ENCODE measurements at regions not wholly inside any gene's neighbourhood (a gene's known extent, or its start where the extent isn't known, plus 50 kb on each side); places are given as distances from the start of the nearest gene placed in this dataset.

DNA sequence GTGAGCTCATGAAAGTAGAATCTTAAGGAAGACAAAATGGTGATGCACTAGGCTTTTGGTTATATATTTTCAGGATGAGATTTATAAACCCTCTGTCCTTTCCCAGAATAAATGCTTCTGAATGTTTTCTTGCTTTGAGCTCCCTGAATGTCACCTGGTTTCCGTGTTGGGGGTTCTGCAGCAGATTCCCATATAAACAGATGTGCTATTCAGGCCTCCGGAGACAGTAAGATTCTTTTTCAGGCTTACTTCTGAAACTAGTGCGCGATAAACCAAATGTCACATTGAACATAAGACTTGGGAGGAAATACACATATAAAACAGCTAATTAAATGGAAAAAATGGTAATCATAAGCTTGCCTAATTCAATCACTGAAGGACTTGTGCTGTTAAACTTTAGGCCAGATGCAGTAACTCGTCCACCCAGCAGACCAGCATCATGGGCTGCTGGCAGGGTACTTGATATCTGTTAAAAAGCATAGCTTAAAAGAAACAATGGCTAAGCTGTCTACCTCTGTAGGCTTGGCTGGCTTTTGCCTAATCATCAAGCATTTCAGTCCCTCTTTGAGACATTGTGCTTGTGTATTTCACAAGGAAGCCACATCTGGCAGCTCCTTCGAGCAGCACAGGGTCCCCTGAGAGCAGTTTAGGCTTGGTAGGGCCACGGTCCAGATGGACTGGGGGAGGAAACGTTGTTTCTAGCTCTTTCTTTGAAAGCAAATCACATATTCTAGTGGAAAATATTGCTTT lies 281.2 kb upstream of the KIAA1217 start:
- no peak for TF ChIP-seq POLR2AphosphoS5 (IDR thresholded peaks at IDR 0.05; ENCODE audit: low read depth, low read length)
- no peak for TF ChIP-seq REST (IDR thresholded peaks at IDR 0.05; ENCODE audit: insufficient read depth in 1 of 2, low read depth in 2 of 2, low read length in 2 of 2)
- TF ChIP-seq TAF1 (IDR thresholded peaks at IDR 0.05; ENCODE audit: borderline replicate concordance, insufficient read depth, low read length): no peak
- TF ChIP-seq FOXP2 (optimal IDR thresholded peaks at IDR 0.05; ENCODE audit: borderline replicate concordance, extremely low read depth, extremely low read length, insufficient read depth): no peak
